Left lung (tissue), 4 donors: ENCODE measurements at regions not wholly inside any gene's neighbourhood (a gene's known extent, or its start where the extent isn't known, plus 50 kb on each side); places are given as distances from the start of the nearest gene placed in this dataset.

Experiments used
- ATAC-seq: fragments of 200-7000 bp; cut with Tn5 transposase; one replicate; pipeline ENCODE4 v1.9.1; 2020; ENCODE audit warnings: moderate library complexity
- DNase-seq, 4 donors: peaks; one replicate each; pipeline ENCODE4 v3.0.0-alpha.2; 2013 to 2020
- H3K27ac ChIP-seq, 2 donors: fragments of 200-600 bp; sonication (generic) in 1 of 2; one replicate each; pipeline versions ENCODE4 v1.5.0 to v1.8.0; 2020 to 2021
- H3K27me3 ChIP-seq, 2 donors: fragments of 200-600 bp; sonication (generic) in 1 of 2; one replicate each; pipeline versions ENCODE4 v1.5.0 to v1.8.0; 2020 to 2021
- H3K36me3 ChIP-seq, 2 donors: fragments of 200-600 bp; sonication (generic) in 1 of 2; one replicate each; pipeline versions ENCODE4 v1.5.0 to v1.8.0; 2020 to 2021
- H3K4me1 ChIP-seq, 2 donors: fragments of 200-600 bp; one replicate each; pipeline ENCODE4 v1.8.0; 2021
- H3K4me3 ChIP-seq, 2 donors: fragments of 200-600 bp; sonication (generic) in 1 of 2; one replicate each; pipeline versions ENCODE4 v1.5.0 to v1.8.0; 2020 to 2021; ENCODE audit warnings: mild to moderate bottlenecking in 1 of 2
- H3K9me3 ChIP-seq, 2 donors: fragments of 200-600 bp; sonication (generic) in 1 of 2; one replicate each; pipeline versions ENCODE4 v1.5.0 to v1.8.0; 2020 to 2021
- intact Hi-C, 2 donors: fragments of 100-400 bp; cut with DNase I; formaldehyde crosslinking; loops; one replicate each; pipeline versions ENCODE4 v1.11.2 to v1.14.2; 2022
- TF ChIP-seq, protein P1 (sequence below), 2 donors: fragments of 200-600 bp; sonication (generic) in 1 of 2; IDR thresholded peaks; one replicate each; pipeline versions ENCODE4 v1.5.0 to v1.8.0; 2021; ENCODE audit warnings: antibody characterized with exemption in 2 of 2
- donor health status: DM: no; HTN: yes; CAD: no.
- donor health status: DM: no; HTN: no; CAD: no.

GRCh38 chr1:98373056-98373455 lies 288.5 kb upstream of the SNX7 start:
- ATAC-seq (no peak), DNase-seq (no peak)
- Histone ChIP-seq H3K9me3 (no peaks in the 10 kb centered on the region), H3K36me3 (no peaks in the 10 kb centered on the region), H3K4me3 (no peak overlapping the region), H3K4me1 (peaks cover 0 to 7% of the 10 kb centered on the region in 2 donors), H3K27me3 (no peaks in the 10 kb centered on the region), H3K27ac (no peak overlapping the region)
- TF ChIP-seq, protein P1, sequence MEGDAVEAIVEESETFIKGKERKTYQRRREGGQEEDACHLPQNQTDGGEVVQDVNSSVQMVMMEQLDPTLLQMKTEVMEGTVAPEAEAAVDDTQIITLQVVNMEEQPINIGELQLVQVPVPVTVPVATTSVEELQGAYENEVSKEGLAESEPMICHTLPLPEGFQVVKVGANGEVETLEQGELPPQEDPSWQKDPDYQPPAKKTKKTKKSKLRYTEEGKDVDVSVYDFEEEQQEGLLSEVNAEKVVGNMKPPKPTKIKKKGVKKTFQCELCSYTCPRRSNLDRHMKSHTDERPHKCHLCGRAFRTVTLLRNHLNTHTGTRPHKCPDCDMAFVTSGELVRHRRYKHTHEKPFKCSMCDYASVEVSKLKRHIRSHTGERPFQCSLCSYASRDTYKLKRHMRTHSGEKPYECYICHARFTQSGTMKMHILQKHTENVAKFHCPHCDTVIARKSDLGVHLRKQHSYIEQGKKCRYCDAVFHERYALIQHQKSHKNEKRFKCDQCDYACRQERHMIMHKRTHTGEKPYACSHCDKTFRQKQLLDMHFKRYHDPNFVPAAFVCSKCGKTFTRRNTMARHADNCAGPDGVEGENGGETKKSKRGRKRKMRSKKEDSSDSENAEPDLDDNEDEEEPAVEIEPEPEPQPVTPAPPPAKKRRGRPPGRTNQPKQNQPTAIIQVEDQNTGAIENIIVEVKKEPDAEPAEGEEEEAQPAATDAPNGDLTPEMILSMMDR (IDR thresholded peaks at IDR 0.05): no peak
- intact Hi-C loops: no loop called here

GRCh38 chr1:98371764-98372163 lies 289.8 kb upstream of the SNX7 start:
- H3K27ac ChIP-seq: no peak overlapping the region
- no peak overlapping the region for H3K4me3 ChIP-seq
- DNase-seq (no peak), ATAC-seq (no peak)
- H3K4me1 ChIP-seq: peaks cover 0 to 7% of the 10 kb centered on the region in 2 donors
- no peaks in the 10 kb centered on the region for H3K9me3 ChIP-seq
- TF ChIP-seq, protein P1 (IDR thresholded peaks at IDR 0.05): no peak
- intact Hi-C loops: no loop called here
- no peaks in the 10 kb centered on the region for H3K27me3 ChIP-seq
- H3K36me3 ChIP-seq: no peaks in the 10 kb centered on the region

GRCh38 chr1:98369463-98369862 lies 292.1 kb upstream of the SNX7 start:
- intact Hi-C loops: no loop called here
- TF ChIP-seq, protein P1 (IDR thresholded peaks at IDR 0.05): no peak
- Histone ChIP-seq H3K27me3 (no peaks in the 10 kb centered on the region), H3K9me3 (peaks cover 0 to 3% of the 10 kb centered on the region in 2 donors), H3K4me1 (peaks cover 0 to 7% of the 10 kb centered on the region in 2 donors), H3K4me3 (no peak overlapping the region), H3K36me3 (no peaks in the 10 kb centered on the region), H3K27ac (no peak overlapping the region)
- DNase-seq (no peak), ATAC-seq (no peak)

DNA sequence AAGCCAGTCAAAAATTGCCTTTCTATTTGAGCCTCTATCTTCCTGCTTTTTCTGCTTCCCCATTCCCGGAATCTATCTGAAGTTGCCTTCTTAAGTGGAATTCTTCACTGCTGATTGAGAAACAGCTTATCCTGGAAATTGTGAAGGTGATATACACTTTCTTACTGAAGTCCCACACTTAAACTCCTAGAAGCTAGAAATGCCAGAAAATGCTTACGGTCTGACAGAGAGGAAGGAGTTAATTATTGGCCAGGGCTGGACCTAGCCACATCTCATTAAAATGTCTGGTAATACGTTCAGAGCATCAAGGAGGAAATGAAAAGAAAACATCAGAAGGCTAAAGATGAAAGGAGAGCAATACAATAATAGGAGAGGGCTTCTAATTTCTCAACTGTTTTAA lies 292.5 kb upstream of the SNX7 start:
- no peak overlapping the region for H3K4me3 ChIP-seq
- H3K9me3 ChIP-seq: peaks cover 0 to 5% of the 10 kb centered on the region in 2 donors
- H3K27ac ChIP-seq: no peak overlapping the region
- TF ChIP-seq, protein P1 (IDR thresholded peaks at IDR 0.05): no peak
- DNase-seq (no peak), ATAC-seq (peak; percentile 64)
- peaks cover 0 to 7% of the 10 kb centered on the region in 2 donors for H3K4me1 ChIP-seq
- H3K36me3 ChIP-seq: no peaks in the 10 kb centered on the region
- H3K27me3 ChIP-seq: no peaks in the 10 kb centered on the region
- intact Hi-C loops: no loop called here

- DNase-seq (no peak), ATAC-seq (no peak)
- H3K4me1 ChIP-seq: peaks cover 0 to 7% of the 10 kb centered on the region in 2 donors
- H3K36me3 ChIP-seq: no peaks in the 10 kb centered on the region
- H3K9me3 ChIP-seq: peaks cover 0 to 5% of the 10 kb centered on the region in 2 donors
- intact Hi-C loops: no loop called here
- no peak overlapping the region for H3K27ac ChIP-seq
- TF ChIP-seq, protein P1 (IDR thresholded peaks at IDR 0.05): no peak
- H3K4me3 ChIP-seq: no peak overlapping the region
- no peaks in the 10 kb centered on the region for H3K27me3 ChIP-seq
These were observed 294.1 kb upstream of the SNX7 start for GRCh38 chr1:98367426-98367825.
